Activated CD4-positive, alpha-beta T cell treated with anti-CD3 and anti-CD28 coated beads for 24 hours (primary cell): ENCODE measurements at regions not wholly inside any gene's neighbourhood (a gene's known extent, or its start where the extent isn't known, plus 50 kb on each side); places are given as distances from the start of the nearest gene placed in this dataset.

ENCODE experiments used
- DNase-seq, 2 donors: peaks; one replicate each; pipeline ENCODE4 v3.0.0-alpha.2; 2020; ENCODE audit warnings: low read depth in 2 of 2

DNA sequence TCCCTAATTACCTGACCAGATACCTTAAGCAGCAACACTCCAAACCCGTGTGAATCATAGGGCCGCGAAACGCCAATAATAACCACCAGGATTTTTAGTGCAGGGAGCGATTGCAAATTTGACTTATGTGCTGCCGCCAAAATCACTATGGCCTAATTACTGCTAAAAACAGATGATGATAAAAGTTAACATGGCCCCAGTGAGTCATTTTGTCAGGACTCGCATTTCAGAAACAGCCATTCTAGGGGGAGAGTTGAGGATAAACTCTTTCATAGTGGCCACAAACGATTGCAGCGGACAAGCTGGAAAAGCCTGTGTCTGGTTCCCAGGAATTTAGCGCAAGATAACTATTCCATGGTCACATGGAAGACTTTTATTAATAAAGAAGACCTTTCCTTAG is 103.4 kb downstream of the HLX start:
- DNase-seq = no peak

DNA sequence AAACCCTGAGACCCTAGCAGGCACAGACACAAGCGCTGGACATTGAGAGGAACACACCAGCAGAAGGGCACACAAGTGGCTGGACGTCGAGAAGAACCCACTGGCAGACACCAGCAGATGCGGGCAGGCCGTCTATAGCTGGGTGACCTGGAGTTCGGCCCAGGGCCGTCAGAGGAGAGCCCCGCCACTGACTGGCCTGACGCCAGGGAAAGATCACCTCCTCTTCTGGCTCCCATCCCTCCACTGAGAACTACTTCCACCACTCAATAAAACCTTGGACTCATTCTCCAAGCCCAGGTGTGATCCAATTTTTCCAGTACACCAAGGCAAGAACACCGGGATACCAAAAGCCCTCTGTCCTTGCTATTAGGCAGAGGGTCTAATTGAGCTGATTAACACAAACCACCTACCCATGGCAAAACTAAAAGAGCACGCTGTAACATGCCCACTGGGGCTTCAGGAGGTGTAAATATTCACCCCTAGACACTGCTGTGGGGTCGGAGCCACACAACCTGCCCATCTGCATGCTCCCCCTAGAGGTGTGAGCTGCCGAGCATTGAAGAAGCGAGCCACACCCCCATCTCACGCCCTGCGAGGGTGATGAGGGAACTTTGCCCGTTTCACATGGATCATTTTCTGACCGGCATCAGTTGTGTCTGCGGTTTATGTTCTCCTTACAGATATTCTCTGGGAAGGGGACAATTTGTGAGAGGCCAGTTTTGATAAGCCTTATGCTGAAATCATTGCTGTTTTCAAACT is 104.8 kb downstream of the HLX start:
- no peak for DNase-seq

DNA sequence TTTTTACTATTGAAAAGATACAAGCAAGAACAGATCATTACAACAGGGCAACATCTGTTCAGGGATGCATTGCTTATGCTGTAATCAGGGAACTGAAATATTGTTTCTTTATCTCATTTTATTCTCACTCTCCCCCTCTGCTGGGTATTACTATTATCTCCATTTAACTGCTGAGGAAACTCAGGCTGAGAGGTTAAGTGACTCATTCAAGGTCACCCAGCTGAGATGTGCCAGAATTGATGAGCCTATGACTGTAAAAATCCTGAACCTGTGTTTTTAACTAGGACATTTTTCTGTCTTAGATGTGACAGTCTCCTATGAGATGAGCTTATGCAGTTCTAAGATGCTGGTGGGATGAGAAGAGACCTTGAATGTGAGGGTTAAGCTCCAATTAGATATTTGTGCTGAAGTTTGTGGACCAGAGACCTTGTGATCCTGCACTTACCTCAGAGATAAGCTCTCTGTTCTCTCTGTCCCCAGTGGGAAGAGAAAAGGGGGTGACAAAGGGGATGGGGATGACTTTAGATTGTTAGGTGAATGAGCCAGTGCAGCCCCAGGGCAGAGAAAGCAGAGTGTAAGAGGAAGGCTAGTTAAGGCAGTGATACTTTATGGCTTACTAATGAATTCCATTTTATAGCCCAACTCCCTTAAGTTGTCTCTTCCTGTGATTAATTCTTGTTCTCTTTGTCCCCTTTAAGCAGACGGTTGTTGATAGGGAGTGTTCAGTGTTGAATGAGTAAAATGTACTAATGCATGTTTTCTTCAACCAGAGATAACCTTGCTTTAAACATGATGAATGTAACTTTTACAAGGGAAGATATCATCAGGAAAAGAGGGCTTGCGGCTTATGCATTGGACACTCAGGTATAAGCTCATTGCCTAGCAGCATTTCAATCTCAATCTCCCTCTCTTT is 111.4 kb downstream of the HLX start:
- DNase-seq = no peak

DNA sequence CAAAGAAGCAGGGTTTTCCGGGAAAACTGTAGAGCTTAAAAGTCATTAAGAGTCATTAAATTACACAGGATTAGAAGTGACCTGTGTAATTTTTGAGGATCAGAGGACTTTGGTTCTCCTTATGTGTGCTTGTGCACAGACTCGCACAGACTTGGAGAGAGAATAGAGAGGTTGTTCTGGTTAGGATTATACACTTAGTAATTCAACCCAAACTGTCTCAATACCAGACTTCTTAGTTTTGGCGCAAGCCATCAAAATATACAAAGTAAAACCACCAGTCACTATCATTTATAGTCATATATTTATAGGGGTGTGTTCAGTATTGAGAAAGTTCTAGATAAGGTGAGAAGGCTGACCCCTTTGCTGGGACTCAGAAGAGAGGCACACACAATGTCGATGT is 112.3 kb downstream of the HLX start:
- DNase-seq = no peak

DNA sequence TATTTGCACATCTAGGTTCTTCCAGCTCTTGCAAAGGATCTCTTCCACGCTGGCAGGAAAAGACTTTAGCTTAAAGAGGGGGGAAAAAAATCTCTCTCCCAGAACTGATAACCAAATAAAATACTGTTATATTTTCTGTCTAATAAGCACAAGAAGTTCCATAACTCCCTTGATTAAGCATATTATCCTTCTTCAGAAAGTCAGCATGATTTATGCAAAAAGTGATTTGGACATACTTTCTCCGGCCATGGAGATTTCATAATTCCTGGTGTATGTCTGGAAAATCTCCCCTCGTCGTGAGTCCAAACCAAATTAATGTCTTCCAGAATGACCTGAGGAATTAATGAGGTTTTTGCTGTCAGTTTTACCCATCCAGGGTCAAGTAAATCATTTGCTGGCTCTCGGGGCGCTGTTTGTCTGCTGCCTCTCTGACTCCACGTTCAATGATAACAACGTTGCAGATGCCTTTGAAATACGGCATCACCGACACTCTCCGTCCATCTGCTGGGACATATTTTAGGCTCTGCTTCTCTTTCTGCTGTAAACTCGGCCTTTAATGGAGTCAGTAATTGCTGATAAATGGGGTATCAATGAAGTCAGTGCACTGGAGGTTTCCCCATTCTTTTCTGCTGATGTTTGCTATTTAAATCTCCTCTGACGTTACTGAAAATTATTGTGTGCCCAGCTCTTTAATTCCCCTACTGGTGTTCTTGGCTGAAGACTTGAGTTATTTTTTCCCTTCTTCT is 112.9 kb downstream of the HLX start:
- DNase-seq = no peak

DNA sequence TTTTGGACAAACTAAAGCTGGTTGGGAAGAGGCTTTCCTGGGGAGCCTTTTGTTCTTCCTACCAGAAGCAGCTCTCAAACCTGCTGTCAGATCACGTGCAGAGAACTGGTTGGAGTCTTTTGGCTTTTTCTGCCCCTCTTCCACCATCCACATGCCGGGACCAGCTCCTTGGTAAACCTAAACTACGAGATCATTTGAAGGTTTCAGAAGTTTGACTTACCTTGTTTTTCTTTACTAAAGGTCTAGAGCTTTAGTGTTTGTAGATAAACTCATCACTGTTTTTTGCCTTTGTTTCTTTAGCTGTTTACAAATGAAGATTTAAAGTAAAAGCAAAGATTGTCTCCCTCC is 113.4 kb downstream of the HLX start:
- DNase-seq = no peak

DNA sequence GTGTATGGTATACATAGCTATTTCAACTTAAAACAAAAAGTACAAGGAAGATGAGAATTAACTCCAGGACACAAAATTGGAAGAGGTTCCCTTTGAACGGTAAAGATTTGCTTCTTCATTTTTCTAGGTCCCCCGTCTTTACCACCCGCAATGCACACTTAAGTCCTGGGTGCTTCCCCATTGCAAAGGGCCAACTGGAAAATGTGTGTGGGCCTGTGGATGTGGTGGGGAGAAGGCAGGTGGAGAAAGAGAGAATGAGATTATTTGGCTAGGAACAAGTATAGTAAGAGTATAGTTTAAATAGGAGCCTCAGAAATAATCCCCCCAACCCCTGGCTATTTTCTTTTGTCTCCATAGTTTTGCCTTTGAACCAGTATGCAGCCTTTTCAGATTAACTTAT is 115.4 kb downstream of the HLX start:
- DNase-seq = no peak

DNA sequence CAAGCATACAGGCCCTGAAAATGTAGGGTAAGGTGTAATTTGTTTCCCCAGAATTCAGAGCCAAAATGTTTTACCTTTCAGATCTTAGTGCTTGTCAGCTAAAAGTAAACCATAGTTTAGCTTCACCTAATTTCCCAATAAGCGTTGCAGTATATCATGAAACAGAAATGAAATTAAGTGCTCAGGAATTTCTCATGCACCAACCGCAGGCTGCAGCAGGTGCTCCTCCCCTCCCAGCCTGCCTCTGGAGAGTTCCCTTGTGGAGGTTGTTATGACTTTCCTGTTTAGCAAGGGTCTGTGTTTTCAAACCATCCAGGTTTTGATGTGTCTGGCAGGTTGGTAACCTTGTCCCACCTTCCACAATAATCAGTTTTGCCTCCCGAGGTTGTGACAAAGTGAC is 118.5 kb downstream of the HLX start:
- DNase-seq = no peak

DNA sequence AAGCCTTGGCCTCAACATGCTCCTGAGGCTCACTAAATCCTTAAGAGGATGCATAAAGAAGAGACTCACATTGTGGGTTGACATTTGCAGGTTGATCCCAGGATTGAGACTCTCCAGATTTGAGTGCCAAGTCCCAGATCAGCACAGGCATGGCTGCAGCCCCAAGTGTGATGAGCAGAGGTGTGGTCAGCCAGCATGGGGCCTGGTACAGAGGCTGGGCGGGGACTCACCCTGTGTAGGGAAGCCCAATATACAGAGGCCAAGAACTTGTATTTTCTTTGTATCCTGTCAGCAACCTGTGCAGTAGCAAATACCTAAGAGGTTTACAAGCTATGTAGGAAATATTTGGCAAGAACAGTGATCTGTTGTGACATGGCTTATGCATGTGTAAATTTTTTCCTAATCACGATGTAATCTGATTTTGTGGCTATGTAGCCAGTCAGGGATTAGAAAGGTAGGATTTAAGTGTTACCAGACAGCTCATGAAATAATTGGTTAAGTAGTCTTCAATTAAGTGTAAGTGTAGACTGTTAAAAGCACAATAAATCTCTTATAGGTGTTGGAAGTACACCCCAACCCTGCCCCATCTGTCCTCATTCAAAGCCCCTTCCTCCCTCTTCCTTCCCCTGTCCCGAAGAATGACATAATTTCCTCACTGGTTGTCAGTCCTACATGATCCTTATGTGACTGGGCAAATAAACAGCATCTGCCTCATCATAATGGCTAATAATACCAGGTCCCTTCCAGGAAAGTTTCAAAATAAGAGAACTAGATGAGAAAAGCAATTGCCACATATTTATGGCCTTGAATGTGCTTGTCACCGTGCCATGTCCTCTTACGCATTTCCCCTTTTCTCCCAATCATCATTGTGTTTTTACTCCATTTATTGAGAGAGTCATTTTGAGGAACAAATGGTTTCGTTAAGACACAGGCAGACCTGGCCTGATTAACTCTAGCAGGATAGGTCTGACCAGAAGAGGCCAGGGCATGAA is 120.9 kb downstream of the HLX start:
- no peak for DNase-seq

DNA sequence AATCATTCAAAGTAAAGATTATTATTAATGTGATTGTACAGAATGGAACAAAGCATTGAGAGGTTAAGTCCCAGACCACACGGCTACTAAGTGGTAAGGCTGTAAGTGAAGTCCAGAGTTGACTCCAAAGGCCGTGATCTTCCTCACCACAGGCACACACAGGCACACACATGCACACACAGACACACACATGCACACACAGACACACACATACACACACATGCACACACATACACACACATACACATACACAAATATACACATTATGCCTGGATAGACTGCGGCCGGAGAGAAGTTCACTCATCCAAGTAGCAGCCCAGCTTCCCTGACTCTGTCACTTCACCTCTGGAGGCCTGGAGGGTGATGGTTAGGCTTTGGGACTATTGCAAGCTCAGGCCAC is 121.9 kb downstream of the HLX start:
- DNase-seq = no peak

DNA sequence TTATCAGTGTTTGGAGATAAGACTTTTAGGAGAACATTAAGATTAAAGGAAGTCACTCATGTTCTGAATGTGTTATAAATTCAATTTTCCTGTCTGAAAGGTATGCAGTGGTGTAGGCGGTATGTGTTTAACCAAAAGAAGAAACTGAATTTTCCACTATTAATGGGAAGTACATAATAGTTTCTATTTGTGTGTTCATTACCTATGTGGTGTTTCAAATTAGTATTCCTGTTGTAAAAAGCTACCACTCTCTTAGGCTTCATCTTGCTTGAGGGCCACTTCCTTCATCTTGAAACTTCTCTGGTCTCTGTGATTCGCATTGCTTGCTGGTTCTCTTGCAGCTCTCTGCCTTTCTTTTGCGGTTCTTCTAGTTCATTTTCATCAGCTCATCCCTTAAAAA is 123.4 kb downstream of the HLX start:
- no peak for DNase-seq

DNA sequence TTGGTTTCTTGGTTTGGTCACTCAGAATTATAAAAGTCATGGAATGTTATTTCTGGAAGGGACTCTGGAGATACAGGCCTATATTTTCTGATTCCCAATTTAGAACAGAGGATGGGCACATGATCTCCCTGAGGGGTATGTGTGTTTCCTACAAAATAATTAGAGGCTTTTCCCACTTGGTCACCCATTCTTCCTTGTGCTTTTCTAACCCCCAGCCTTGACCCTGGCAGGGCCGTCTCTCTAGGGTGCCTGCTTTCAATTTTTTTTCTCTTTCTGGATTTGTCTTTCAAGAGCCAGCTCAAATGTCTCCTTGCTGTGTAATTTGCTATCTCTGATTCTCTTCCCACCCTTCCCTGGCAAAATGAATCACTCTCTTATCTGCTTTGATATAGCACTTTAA is 131.9 kb downstream of the HLX start:
- no peak for DNase-seq

DNA sequence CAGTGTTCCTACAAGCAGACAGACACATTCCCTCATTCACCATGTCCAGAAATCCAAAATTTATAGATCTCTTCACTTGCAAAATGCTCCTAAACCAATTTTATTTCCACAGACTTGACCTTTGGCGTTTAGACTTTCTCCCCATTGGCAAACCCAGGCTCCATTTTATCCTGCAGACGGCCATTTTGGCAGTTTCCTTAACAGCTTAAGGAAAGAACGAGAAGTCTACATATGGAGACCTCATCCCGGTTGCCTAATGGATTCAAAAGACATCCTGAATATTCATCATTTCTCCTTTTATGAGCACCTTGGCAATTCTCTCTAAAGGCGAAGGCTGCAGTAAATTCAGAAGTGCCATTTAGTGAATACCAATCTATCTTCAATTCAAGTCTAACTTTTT is 132.9 kb downstream of the HLX start:
- no peak for DNase-seq

DNA sequence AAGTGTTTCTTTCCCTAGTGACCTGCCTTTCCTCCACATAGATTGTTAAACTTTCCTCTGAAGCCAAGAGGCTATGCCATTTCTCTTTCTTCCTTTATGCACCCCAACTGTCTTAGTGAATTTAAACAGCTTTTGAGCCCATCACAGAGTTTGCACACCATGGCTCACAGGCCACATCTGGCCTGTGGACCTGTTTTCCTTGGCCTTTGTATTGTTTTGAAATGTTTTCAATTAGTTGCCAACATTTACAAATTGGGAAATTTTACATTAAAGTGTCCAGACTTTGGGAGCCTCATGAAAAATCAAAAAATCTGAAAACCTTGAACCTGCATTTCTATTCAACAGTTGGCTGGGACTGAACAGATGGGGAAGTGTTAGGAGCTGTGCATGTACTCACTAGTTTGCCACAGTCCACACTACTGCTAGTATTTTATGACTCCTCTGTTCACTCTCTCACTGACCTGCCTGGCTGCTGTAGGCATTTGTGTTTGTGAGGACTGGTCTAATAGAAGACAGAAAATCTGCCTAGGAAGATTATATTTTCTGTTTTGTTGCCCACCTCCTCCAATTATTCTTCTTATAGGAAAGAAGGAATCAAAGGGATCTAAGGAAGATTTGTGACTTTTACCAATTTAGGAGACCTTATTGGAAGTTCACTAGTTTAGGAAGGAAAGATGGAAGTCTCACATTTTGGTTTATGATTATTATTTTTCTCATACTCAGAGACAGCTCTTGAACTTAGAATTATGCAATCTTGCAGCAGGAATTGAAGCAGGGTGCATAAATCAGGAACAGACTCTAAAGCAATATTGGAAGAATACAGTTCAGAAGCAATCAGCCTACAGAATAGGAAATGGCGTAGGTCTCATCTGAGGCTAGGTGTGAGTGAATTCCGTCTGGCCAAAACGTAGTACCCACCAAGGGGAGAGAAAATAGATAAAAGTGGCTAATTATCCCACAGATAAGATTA is 134.7 kb downstream of the HLX start:
- DNase-seq = no peak

DNA sequence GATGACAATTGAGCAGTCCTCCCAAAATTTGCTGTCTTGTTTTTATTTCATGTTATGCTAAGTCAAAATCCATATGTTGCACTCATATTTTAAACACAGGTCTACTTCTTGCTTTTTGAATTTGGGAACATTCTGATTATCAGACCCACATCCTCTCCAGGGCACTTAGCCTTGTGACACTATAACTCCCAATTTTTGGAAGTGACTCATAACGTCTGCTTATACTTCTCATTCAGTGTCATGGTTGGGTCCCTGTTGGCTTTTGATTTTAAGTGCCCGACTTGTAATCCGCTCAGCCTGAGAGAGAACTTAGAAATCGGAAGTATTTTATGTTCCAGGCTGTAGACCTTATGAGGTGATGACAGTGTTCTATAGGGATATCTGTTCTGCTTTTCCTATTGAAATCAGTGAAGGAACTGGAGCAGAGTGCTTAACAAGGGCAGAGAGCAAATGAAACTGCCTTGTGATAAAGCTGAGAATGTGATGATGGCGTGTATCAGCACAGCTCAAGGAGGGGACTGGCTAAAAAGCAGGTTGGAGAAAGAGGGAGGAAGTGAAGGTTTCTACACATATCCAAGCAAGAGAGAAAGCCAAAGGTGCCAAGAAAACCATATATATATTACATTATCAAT is 136.0 kb downstream of the HLX start:
- DNase-seq = no peak

DNA sequence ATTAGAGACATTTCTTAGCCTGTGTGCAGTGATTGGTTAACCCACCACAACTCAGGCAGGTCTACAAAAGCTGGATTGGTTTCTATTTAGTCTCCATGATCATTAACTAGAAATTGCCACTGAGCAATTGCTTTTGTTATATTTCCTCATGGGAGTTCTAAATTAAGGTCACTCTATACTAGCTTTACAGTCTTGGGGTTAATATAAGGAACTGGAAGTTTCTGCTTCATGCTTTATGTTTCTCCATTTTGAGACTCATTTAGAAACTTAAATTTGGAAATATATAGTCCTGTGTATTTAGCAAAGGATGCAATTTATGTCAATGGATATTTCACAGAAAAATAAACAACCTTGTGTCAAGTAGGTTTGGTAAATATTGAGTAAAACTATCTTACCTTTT is 137.5 kb downstream of the HLX start:
- DNase-seq = no peak

DNA sequence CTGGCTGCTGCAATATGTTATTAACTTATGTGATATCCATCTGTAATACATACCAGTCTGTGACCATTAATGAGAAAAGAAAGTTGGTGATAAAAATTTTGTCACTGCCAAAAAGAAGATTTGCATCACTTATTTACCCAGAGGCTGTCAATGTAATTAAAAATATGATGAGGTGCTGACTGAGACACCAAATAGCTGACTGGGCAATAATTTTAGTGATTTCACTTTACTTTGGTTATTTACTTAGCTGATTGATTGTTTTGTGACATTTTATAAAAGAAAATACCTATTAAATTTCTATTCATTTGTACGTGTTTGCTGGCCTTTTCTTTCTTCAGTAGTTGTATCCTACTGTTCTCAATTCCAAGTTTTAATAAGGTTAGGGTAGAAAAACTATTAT is 139.2 kb downstream of the HLX start:
- no peak for DNase-seq

DNA sequence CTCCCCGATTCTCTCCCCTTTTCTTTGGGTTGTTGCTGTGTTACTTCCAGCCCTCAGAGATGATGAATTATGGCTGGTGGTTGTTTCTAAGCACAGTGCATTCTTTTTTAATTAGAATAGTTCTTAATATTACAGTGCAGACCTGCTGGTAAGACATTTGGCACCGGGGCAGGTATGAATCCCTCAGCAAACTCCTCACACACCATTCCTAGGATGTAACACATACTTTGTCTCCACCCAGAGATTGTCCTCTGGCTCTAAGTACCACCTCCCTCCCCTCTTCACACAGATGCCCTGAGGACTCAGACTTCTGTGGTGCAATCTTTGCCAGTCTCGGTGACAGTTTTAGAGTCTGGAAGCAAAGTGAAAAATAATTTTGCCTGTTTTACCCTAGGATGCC is 143.1 kb downstream of the HLX start:
- no peak for DNase-seq

DNA sequence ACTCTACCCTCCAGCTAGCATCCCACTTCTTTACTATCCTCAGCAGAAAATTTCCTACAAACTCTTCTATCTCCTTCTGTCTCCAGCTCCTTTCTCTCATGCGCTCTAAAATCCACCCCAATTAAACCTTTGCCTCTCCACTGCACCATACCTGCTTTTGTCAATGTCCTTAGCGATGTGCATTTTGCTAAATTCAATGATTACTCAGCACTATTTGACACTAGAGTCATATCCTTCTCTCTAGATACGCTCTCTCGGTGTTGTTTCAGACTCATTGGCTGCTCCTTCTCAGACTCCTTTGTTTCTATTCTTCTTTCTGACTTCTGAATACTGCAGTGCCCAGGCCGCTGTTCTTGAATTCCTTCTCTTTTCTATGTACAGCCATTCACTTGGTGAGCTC is 144.2 kb downstream of the HLX start:
- DNase-seq = no peak

DNA sequence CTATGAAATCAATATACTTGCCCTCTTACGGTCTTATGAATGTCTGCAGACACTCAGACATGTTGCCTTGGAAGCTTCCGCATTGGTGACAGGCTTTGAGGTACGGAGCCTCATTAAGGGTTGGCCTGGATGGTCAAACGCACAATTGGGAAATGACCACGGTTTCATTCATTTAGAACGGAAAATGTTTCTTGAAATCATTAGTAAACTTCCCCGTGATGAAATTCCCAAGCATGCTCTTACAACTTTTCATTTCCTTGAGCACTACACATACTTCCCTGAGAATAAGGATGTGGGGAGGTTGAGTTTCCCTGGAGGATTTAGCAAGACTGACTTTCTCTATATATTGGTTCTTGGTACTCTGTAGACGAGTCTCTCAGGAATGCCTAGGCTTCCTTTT is 146.3 kb downstream of the HLX start:
- DNase-seq = no peak
